Activated CD8-positive, alpha-beta memory T cell treated with anti-CD3 and anti-CD28 coated beads for 1 hour (primary cell): ENCODE measurements at regions not wholly inside any gene's neighbourhood (a gene's known extent, or its start where the extent isn't known, plus 50 kb on each side); places are given as distances from the start of the nearest gene placed in this dataset.
"Not testable (repeated sequence)": the region's sequence is repeated elsewhere in the genome, so short reads cannot be mapped to it uniquely, and the experiment has no call there.

Experiments
- DNase-seq, 2 donors: peaks; one replicate each; pipeline ENCODE4 v3.0.0-alpha.2; 2020; ENCODE audit warnings: low read depth in 1 of 2; ENCODE audit errors: extremely low read depth in 1 of 2

DNA sequence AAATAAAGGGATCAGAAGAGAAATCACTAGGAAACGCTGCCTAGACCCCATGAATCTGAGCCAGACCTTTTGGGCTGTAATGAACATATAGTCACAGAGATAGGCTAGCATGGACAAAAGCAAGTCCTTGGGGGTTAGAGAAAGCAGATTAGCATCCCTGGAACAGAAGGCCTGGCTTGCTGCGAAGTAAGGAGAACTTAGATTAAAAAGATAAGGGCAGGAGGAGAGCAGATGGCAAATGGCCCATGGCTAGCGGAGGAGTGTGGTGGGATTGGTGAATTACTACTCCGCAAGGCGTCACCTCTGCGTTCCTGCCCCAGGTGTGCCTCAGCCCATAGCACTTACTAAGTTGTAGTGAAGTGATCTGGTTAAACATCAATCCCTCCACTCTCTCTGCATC is 92.3 kb upstream of the ZNF438 start:
- no peak for DNase-seq

DNA sequence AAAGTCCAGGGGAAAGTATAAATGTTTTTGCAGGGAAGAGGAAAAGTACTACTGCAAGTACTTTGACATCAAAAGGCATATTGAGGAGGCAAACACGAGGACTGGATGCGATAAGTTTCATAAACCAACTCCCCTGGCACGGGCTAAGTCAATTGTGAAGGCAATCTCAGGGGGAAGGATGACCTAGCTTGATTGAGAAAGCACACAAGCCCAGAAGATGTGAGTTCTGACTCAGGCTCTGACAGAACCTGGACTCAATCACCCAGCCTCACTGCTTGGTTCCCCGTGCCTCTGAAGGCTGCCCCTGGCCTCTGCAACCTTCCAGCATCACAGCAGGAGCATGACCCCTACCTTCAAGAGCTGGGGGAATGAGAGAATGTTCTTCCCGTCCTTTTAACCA is 93.2 kb upstream of the ZNF438 start:
- no peak for DNase-seq

DNA sequence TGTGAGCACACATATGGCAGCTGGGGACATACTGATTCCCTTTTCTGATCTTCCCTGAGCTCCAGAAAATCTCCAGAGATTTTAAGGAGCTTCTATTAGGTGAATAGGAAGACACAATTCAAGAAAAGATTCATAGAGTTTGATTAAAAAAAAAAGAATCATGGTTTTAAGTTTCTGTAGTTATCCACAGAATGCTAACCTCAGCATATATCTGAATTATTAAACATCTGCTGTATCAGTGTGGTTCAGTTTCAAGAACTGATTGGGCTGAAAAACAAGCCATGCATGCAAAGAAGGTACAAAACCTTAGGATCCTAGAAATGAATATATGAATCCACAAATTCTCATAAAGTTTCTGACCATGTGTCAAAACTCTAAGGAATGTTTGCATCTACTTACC is 94.1 kb upstream of the ZNF438 start:
- no peak for DNase-seq

- no peak for DNase-seq
Observed at GRCh38 chr10:31126593-31126992, 94.9 kb upstream of the ZNF438 start.

- no peak for DNase-seq
Observed at GRCh38 chr10:31128536-31128935, 96.9 kb upstream of the ZNF438 start.

GRCh38 chr10:31129271-31129670 is 97.6 kb upstream of the ZNF438 start:
- DNase-seq = no peak

- no peak for DNase-seq
Observed at GRCh38 chr10:31129880-31130405, 98.3 kb upstream of the ZNF438 start.

GRCh38 chr10:31130406-31130805 is 98.7 kb upstream of the ZNF438 start:
- no peak for DNase-seq

DNA sequence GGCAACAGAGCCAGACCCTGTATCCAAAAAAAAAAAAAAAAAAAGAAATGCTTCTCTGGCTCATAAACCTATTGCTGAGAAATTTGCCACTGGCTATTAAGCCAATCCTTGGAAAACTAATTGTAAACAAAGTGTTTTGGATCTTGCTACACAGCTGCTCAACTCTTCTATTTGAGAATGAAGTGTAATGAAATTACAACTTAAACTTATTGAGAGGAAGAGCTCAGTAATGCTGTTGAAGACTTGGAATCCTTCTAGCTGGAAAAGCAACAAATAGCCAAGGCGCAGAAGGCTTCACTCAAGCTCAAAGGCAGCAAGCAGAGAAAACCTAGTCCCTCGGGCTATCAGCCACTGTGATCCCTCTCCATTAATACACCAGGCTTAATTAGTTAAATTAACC is 99.6 kb upstream of the ZNF438 start:
- DNase-seq = no peak

DNA sequence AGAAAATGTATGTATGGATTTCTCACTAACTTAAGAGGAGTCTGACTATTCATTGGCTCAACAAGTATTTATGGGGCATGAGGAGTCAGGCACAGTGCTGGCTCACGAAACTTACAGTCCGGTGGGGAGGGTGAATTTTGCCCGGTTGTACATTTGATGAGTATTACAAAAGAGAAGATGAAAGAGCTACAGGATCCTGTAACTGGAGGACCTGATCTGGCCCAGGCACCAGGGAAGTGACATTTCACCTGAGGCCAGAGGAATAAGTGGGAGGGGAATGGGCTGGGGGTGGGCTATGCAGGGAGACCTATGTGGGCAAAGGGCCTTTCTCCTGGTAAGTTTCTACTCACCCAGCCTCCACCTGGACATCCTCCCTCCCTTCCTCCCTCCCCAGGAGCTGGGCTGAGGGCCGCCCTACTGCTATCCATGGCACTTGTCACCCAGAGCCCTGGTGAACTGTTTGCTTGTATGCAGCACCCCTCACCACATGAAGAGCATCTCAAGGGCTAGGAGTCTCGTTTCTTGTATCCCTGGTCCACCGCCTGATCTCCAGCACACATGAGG is 101.1 kb upstream of the ZNF438 start:
- no peak for DNase-seq

GRCh38 chr10:31133251-31133791 is 101.7 kb upstream of the ZNF438 start:
- DNase-seq = no peak

DNA sequence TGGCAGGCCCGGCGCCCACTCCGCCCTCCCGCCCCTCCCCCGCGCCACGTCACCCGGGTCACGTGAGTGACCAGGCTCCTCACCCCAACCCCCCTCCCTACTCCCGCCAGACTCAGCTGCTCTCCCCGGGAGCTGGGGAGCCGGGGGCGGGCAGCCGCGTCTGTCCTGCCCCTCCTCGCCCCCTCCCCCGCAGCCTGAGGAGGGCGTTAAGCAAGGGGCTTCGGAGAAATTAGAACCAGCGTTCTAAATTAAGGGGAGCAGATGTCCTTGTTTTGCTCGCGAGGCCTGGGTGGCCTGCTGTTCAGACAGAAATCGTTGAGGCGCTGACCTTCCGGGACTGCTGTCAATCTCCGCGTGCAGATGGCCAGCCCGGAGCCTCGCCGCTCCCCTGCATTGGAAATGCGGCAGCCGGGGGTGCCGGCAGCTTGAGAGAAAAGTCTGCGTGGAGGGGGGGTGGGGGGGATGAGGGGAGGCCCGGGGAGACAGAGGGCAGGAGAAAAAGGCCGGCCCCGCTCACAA is 102.2 kb upstream of the ZNF438 start:
- peak; percentile 18 to 61 for DNase-seq

DNA sequence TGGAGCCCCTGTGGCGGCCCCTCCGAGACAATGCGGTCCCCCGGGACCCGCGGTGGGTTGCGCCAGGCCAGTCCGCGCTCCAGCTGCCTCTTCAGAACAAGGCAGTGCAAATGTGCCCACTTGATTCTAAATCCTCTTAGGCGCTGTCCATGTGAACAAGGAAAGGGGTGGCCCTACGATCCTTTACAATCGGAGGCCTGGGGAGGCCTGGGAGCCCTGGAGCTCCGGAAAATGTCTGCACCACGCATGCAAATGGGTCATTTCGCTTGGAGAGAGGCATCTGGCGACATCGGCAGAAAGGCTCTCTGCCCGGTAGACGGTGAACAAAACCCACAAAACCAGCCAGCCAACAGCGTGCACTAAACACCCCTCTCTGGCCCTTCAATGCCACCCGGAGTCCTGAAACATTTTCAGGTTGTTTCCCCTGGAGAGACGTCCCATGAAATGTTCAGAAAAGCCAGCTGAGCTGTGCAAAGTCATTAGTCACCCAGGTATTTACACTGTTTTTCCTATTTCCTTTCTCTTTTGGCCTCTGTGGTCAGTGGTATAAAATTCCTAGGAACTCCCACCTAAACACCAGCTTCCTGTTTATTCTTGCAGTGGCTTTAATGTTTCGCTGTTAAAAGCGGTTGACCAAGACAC is 102.8 kb upstream of the ZNF438 start:
- DNase-seq = no peak

DNA sequence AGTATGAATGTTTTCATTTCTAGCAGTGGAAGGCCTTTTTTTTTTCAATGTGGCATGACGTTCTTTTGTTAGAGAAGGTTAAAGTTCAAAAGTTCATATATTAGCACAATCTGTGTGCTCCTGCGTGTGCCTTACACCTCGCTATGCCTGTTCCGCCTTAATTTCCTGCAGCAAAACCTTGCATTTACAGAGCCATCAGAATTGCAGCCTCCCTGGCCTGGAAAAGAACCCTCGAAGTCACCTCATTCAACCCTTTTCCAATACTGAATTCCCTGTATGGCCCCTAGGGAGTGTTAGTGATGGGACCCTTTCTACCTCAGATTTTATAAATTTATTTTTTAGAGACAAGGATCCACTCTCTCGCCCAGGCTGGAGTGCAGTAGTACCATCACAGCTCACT is 103.5 kb upstream of the ZNF438 start:
- no peak for DNase-seq

DNA sequence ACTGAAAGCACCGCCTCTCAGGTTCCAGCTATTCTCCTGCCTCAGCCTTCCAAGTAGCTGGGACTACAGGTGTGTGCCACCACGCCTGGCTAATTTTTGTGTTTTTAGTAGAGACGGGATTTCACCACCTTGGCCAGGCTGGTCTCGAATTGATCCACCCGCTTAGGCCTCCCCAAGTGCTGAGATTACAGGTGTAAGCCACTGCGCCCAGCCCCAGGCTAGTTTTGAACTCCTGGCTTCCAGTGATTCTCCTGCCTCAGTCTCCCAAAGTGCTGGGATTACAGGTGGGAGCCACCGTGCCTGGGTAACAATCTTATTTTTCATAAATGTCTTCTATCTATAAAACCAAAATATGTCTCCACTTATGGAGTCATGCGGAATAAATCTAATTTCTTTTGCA is 104.1 kb upstream of the ZNF438 start:
- DNase-seq = not testable (repeated sequence)

DNA sequence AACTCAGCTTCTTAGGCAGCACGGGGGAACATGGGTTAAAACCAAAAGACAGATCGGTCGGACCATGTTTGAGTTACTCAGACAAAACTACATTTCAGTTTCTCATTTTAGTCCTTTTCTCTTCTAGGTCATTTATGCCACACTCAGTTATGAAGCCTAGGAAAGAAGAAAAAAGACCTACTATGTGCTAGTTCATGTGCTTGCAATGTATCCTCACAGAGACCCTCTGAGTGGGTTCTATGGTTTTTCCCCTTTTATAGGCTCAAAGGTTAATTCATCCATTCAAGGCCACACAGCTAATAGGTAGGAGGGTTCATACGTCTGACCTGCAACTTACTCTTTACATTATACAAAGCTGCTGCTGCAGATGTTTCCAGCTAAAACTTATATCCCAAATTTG is 104.7 kb upstream of the ZNF438 start:
- DNase-seq = no peak

GRCh38 chr10:31136930-31137885 is 105.5 kb upstream of the ZNF438 start:
- no peak for DNase-seq

DNA sequence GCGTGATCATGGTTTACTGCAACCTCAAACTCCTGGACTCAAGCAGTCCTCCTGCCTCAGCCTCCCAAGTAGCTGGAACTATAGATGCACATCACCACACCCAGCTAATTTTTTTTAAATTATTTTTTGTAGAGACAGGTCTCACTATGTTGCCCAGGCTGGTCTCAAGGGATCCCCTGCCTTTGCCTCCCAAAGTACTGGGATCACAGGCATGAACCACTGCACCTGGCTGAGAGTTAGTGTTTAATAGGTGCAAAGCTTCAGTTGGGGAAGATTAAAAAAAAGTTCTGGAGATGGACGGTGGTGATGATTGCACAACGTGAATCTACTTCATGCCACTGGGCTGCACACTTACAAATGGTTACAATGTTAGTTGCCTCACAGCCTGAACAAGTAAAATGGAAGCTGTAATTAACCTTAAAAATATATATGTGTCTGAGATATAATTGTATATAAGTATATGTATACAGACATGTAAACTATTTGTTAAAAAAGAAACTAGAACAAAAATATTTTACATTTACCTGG is 106.4 kb upstream of the ZNF438 start:
- no peak for DNase-seq

- no peak for DNase-seq
Observed at GRCh38 chr10:31139497-31139896, 107.8 kb upstream of the ZNF438 start.

DNA sequence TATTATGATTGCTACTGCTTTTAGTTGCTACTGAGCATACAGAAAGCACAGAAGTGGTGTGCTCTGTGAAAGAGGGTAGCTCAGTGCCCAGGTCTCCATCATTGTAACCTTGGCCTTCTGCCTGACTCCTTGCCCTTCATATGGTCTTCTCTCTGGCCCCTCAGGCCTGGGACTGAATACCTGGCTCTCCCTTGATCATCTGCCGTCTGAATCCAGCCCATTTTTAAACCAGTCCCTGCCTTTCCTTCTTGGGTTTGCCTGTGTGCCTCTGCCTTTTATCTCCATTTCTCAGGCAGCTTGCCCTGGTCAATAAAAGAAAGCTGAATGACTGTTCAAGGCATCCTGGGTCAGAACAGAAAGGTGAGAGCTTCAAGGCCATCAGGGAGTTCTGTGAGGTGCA is 109.1 kb upstream of the ZNF438 start:
- no peak for DNase-seq

DNA sequence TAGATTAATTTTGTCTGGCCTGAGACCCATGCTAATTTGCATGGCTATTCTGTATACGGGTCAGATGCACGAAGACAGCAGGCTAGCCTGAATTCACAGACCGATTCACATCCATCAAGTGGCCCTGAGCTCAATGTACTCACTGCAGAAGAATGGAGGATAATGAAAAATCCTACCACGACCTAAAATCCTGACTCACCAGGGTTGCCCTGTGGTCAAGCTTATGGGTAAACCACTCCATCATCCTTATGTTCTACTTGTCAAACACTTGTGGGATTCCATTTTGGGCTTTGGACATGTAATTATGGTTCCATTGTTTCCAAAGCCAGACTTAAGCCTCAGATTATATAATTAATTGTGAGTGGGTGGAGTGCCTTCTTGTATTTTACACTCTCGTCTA is 110.4 kb upstream of the ZNF438 start:
- DNase-seq = no peak
